GM23248 (cell line): ENCODE measurements at regions not wholly inside any gene's neighbourhood (a gene's known extent, or its start where the extent isn't known, plus 50 kb on each side); places are given as distances from the start of the nearest gene placed in this dataset.

Experiments used
- DNase-seq: peaks from one replicate; pipeline ENCODE4 v3.0.0-alpha.2; 2015
- H2AFZ ChIP-seq: fragments of 200-600 bp; sonication (generic); 2 replicates; pipeline ENCODE4 v1.6.1; 2016; ENCODE audit warnings: antibody characterized with exemption
- H3F3A ChIP-seq: fragments of 200-600 bp; sonication (generic); 2 replicates; pipeline ENCODE4 v1.6.1; 2016; ENCODE audit warnings: mild to moderate bottlenecking, antibody characterized with exemption, mixed run types; ENCODE audit not compliant: insufficient read depth
- H3K27ac ChIP-seq: fragments of 200-600 bp; sonication (generic); 2 replicates; pipeline ENCODE4 v1.5.1; 2016; ENCODE audit warnings: mild to moderate bottlenecking
- H3K27me3 ChIP-seq: fragments of 200-600 bp; sonication (generic); replicated peaks from 2 replicates; pipeline ENCODE4 v1.6.1; 2016; ENCODE audit warnings: mild to moderate bottlenecking; ENCODE audit not compliant: insufficient read depth
- H3K36me3 ChIP-seq: fragments of 200-600 bp; sonication (generic); 2 replicates; pipeline ENCODE4 v1.6.1; 2016; ENCODE audit warnings: low read depth, mild to moderate bottlenecking
- H3K4me1 ChIP-seq: fragments of 200-600 bp; sonication (generic); 2 replicates; pipeline ENCODE4 v1.6.1; 2016; ENCODE audit warnings: mild to moderate bottlenecking; ENCODE audit not compliant: insufficient read depth
- H3K4me2 ChIP-seq: fragments of 200-600 bp; sonication (generic); one replicate; pipeline ENCODE4 v1.6.1; 2016; ENCODE audit warnings: mild to moderate bottlenecking; ENCODE audit not compliant: unreplicated experiment
- H3K4me3 ChIP-seq: fragments of 200-600 bp; sonication (generic); 2 replicates; pipeline ENCODE4 v1.5.1; 2016; ENCODE audit warnings: mild to moderate bottlenecking
- H3K79me2 ChIP-seq: fragments of 200-600 bp; sonication (generic); 2 replicates; pipeline ENCODE4 v1.6.1; 2016; ENCODE audit warnings: mild to moderate bottlenecking; ENCODE audit not compliant: insufficient read depth
- H3K9ac ChIP-seq: fragments of 200-600 bp; sonication (generic); 2 replicates; pipeline ENCODE4 v1.6.1; 2016; ENCODE audit warnings: mild to moderate bottlenecking
- H3K9me2 ChIP-seq: fragments of 200-600 bp; sonication (generic); 2 replicates; pipeline ENCODE4 v1.6.1; 2016; ENCODE audit warnings: mixed run types, mild to moderate bottlenecking, moderate library complexity; ENCODE audit not compliant: insufficient read depth
- H3K9me3 ChIP-seq: fragments of 200-600 bp; sonication (generic); one replicate; pipeline ENCODE4 v1.6.1; 2017; ENCODE audit warnings: low read depth
- H4K20me1 ChIP-seq: fragments of 200-600 bp; sonication (generic); 2 replicates; pipeline ENCODE4 v1.6.0; 2016; ENCODE audit not compliant: insufficient read depth
- EZH2 ChIP-seq: fragments of 200-600 bp; sonication (generic); IDR thresholded peaks from 2 replicates; pipeline ENCODE4 v1.6.1; 2018; ENCODE audit warnings: antibody characterized with exemption, mild to moderate bottlenecking; ENCODE audit not compliant: insufficient read depth, poor library complexity, severe bottlenecking
- EZH2phosphoT487 ChIP-seq: fragments of 200-600 bp; sonication (generic); IDR thresholded peaks from 2 replicates; pipeline ENCODE4 v1.6.1; 2018; ENCODE audit warnings: antibody characterized with exemption, moderate library complexity, mild to moderate bottlenecking, low read depth; ENCODE audit not compliant: insufficient read depth
- WGBS, 2 experiments: methylation state at CpG; one replicate each; pipeline ENCODE4 v1.1.6; 2015 to 2017; ENCODE audit warnings: low lambda C conversion rate in 2 of 2, low coverage in 1 of 2; ENCODE audit errors: missing lambda C conversion rate in 2 of 2; 5-methylcytosine and 5-hydroxymethylcytosine counted together
- in situ Hi-C: fragments of 300-500 bp; cut with MboI; formaldehyde crosslinking; loops from 2 replicates; pipeline ENCODE4 v1.15.0; 2020

- H3K79me2 ChIP-seq = no peaks in the 10 kb centered on the region
- no peaks in the 10 kb centered on the region for H3K4me1 ChIP-seq
- H3K4me2 ChIP-seq = no peak overlapping the region
- H3K36me3 ChIP-seq = no peaks in the 10 kb centered on the region
- no peaks in the 10 kb centered on the region for H3F3A ChIP-seq
- no peaks in the 10 kb centered on the region for H4K20me1 ChIP-seq
- in situ Hi-C loops = loop anchor here (25.0 kb wide), 2 partner anchors 643 to 918 kb away; partner anchors contain the start of gene SP9
- peaks cover 31% of the 10 kb centered on the region for H3K27me3 ChIP-seq
- H3K9me2 ChIP-seq = no peaks in the 10 kb centered on the region
- H3K4me3 ChIP-seq = no peak overlapping the region
- no peak overlapping the region for H3K9ac ChIP-seq
- TF ChIP-seq EZH2phosphoT487 = no peak
- TF ChIP-seq EZH2 = no peak
- no peak for DNase-seq
- H3K27ac ChIP-seq = no peak overlapping the region
- no peaks in the 10 kb centered on the region for H3K9me3 ChIP-seq
- 27 to 28% methylated on average over 4 of the region's 4 CpGs for WGBS, 2 experiments
- H2AFZ ChIP-seq = no peak overlapping the region
Measured at GRCh38 chr2:173419506-173419905, 64.8 kb downstream of the CDCA7 start.

GRCh38 chr2:173424886-173425285 lies 70.2 kb downstream of the CDCA7 start:
- in situ Hi-C loops = loop anchor here (25.0 kb wide), 2 partner anchors 637 to 912 kb away; partner anchors contain the start of gene SP9
- no peaks in the 10 kb centered on the region for H3K9me3 ChIP-seq
- no peaks in the 10 kb centered on the region for H3F3A ChIP-seq
- no peaks in the 10 kb centered on the region for H4K20me1 ChIP-seq
- H3K4me3 ChIP-seq = no peak overlapping the region
- no peak overlapping the region for H3K27ac ChIP-seq
- H3K79me2 ChIP-seq = no peaks in the 10 kb centered on the region
- no peak overlapping the region for H2AFZ ChIP-seq
- peaks cover 19% of the 10 kb centered on the region for H3K27me3 ChIP-seq
- TF ChIP-seq EZH2 (no peak), EZH2phosphoT487 (no peak)
- no peaks in the 10 kb centered on the region for H3K36me3 ChIP-seq
- H3K4me1 ChIP-seq = peaks cover 6% of the 10 kb centered on the region; the same call in 1 of the 2 replicates
- H3K9ac ChIP-seq = no peak overlapping the region
- H3K9me2 ChIP-seq = no peaks in the 10 kb centered on the region
- no peak overlapping the region for H3K4me2 ChIP-seq
- DNase-seq = no peak
- WGBS, 2 experiments = 49 to 50% methylated on average over 2 of the region's 2 CpGs

GRCh38 chr2:173427887-173428668 lies 73.4 kb downstream of the CDCA7 start:
- H3K9ac ChIP-seq = no peak overlapping the region
- peaks cover 10% of the 10 kb centered on the region for H3K27me3 ChIP-seq
- peak; percentile 53 for DNase-seq
- H3K9me3 ChIP-seq = no peaks in the 10 kb centered on the region
- H3K27ac ChIP-seq = no peak overlapping the region
- no peak overlapping the region for H3K4me3 ChIP-seq
- no peak for TF ChIP-seq EZH2phosphoT487
- TF ChIP-seq EZH2 = no peak
- H3K36me3 ChIP-seq = no peaks in the 10 kb centered on the region
- H3K4me1 ChIP-seq = peaks cover 6% of the 10 kb centered on the region; the same call in 1 of the 2 replicates
- H3K4me2 ChIP-seq = no peak overlapping the region
- in situ Hi-C loops = no loop called here
- 18 to 25% methylated on average over 6 of the region's 6 CpGs for WGBS, 2 experiments
- no peaks in the 10 kb centered on the region for H3K9me2 ChIP-seq
- H3F3A ChIP-seq = no peaks in the 10 kb centered on the region
- H2AFZ ChIP-seq = no peak overlapping the region
- H4K20me1 ChIP-seq = no peaks in the 10 kb centered on the region
- H3K79me2 ChIP-seq = no peaks in the 10 kb centered on the region

- no peaks in the 10 kb centered on the region for H3K9me3 ChIP-seq
- no peaks in the 10 kb centered on the region for H3K79me2 ChIP-seq
- no peak for DNase-seq
- H3K27me3 ChIP-seq = peaks cover 14% of the 10 kb centered on the region
- 0 out of 2 replicates have a peak, but pooled peaks cover 3% of the 10 kb centered on the region for H3K9me2 ChIP-seq
- peaks cover 6% of the 10 kb centered on the region; the same call in 1 of the 2 replicates for H3K4me1 ChIP-seq
- TF ChIP-seq EZH2phosphoT487 (no peak), EZH2 (no peak)
- H3K9ac ChIP-seq = no peak overlapping the region
- no peaks in the 10 kb centered on the region for H4K20me1 ChIP-seq
- H3F3A ChIP-seq = no peaks in the 10 kb centered on the region
- in situ Hi-C loops = no loop called here
- H2AFZ ChIP-seq = no peak overlapping the region
- WGBS, 2 experiments = 32 to 38% methylated on average over 5 of the region's 5 CpGs
- H3K4me3 ChIP-seq = no peak overlapping the region
- H3K4me2 ChIP-seq = no peak overlapping the region
- no peaks in the 10 kb centered on the region for H3K36me3 ChIP-seq
- no peak overlapping the region for H3K27ac ChIP-seq
Measured at GRCh38 chr2:173431191-173431590, 76.5 kb downstream of the CDCA7 start.
